ENCODE measurements at regions not wholly inside any gene's neighbourhood (a gene's known extent, or its start where the extent isn't known, plus 50 kb on each side); places are given as distances from the start of the nearest gene placed in this dataset.
"Not testable (repeated sequence)": the region's sequence is repeated elsewhere in the genome, so short reads cannot be mapped to it uniquely, and the experiment has no call there.

DNA sequence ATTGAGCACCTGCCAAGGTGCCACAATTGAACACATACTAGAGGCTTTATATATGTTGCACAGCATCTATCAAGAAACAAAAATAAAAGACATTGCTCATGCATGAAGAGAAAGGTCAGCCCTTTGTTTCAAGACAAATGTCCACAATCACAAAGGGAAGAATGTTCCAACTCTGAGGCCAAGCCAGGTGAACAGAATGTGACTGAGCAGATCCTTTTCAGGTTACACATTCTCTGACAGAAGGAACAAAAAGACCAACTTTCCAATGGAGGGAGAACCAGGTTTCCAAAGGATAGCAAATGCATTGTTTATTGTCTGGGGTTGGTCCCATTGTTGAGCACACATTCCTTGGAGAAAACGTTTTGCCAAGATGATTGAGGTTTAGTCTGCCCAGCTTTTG is 50.2 kb upstream of the FAM174B start:
- no peak for DNase-seq (ENCODE audit: low spot score)

DNA sequence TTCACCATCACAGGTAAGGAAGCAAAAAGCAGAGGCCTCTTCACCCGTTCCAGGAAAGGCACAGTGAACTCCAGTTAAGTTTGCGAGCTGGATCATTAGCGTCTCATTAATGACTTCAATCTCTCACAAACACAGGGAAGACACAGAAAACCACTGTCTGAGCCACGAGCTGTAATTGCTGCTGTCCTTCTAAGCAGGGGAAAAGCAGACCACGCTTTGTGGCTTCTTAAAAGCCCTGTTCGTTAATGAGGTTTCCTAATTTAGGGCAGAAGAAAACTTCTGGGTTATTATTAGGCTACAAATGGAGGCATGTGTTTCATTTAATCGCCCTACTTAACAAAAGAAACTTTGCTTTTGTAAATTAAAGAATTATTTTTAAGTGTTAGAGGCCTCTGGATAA is 50.6 kb upstream of the FAM174B start:
- no peak for DNase-seq (ENCODE audit: low spot score)

DNA sequence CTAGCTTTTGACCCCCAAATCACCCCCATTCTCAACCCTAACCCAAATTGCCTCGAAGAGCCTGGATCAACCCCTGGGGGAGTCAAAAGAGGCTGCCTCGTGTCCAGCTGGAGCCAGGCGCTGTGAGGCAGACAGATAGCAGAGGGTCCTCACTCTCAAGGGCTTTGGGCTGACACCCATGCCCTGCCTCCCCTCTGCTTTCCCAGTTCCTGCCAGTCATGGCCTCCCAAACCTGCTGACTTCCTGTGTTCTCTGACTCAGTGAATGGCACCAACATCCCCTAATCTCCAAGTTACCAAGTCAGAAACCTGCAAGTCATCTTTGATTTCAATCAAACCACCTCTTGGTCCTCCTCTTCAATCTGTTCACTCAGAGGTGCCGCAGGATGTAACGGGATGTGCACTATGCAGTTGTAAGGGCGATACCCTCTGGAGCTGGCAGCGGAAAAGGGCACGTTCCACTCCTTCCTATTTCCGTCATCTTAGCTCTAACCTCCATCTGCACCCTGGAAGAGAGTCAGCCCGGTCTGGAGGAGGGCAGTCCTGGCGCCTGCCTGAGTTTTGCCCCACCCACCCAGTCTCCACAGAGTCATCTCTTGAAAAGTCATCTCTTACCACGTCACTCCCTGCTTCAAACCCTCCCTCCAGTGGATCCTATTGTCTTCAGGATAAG is 52.4 kb upstream of the FAM174B start:
- no peak for DNase-seq (ENCODE audit: low spot score)

DNA sequence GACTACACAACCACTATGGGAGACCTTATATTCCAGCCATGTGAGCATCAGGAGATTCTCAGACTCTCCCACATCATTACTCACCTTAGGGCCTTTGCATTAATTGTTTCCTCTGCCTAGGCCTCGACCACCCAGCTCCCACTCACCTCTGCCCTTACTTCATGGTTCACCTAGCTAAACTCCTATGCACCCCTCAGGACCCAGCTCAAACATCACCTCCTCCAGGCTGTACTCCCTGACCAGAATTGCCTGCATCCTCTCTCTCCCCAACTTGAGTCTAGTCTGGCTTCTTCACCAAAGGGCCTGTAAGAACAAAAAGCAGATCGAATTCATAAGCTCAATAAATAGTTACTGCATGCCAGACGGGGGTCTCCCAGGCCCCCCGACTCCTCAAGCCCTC is 53.1 kb upstream of the FAM174B start:
- no peak for DNase-seq (ENCODE audit: low spot score)

DNA sequence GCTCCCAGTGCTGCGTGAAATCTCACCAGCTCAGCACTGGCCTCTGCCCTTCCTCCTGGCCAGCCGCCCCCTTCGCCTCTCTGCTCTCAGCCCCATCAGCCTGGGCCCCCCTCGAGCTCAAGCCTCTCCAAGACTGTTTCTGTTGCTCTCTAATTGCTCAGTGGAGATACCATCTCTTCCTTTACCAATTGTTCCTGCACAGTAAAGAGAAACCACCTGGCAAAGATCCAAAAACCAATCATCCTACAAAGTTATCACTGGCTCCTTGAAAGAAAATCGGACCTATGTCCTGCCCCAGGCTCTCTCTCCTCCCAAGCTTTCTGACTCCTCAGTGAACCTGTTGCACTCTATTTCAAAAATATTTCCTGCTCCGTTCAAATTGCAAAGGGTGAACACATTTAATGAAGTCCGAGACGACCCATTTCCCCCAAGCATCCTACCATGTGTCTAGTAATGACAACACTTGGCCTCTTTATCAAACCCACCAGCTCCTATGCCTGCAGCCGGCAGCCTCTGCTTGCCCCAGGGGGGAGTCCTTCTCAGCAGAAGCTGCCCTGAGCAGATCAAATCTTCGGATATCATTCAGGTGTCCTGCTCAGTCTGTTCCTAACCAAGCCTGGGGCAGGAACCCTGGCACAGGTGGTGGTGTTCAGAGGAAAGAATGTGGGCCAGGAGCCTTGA is 53.7 kb upstream of the FAM174B start:
- no peak for DNase-seq (ENCODE audit: low spot score)

DNA sequence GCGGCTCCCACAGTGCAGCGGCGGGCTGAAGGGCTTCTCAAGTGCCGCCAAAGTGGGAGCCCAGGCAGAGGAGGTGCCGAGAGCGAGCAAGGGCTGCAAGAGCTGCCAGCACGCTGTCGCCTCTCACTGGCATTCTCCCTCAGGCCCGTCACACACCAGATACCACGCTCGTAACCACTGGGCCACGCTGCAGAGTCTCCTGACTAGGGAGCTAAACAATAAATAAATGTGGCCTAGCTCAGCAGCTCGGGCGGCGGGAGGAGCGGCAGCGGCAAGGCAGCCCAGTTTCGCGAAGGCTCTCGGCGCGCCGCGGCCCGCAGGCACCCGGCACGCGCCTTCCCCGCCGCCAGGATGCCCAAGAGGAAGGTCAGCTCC is 55.9 kb upstream of the FAM174B start:
- no peak for DNase-seq (ENCODE audit: low spot score)

DNA sequence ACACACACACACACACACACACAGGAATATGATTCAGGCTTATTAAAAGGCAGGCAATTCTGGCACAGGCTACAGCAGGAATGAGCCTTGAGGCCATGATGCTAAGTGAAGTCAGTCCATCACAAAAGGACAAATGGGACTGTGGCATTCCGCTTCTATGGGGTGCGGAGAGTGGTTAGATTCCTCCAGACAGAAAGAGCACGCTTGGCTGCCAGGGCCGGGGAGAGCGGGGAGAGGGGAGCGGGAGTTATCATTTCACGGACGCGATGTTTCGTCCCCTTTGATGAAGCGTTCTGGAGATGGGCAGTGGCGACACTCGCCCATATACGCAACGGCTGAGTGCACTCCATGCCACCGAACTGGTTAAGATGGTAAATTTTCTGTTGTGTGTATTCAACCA is 58.5 kb upstream of the FAM174B start:
- peak; percentile 47 for DNase-seq (ENCODE audit: low spot score)

DNA sequence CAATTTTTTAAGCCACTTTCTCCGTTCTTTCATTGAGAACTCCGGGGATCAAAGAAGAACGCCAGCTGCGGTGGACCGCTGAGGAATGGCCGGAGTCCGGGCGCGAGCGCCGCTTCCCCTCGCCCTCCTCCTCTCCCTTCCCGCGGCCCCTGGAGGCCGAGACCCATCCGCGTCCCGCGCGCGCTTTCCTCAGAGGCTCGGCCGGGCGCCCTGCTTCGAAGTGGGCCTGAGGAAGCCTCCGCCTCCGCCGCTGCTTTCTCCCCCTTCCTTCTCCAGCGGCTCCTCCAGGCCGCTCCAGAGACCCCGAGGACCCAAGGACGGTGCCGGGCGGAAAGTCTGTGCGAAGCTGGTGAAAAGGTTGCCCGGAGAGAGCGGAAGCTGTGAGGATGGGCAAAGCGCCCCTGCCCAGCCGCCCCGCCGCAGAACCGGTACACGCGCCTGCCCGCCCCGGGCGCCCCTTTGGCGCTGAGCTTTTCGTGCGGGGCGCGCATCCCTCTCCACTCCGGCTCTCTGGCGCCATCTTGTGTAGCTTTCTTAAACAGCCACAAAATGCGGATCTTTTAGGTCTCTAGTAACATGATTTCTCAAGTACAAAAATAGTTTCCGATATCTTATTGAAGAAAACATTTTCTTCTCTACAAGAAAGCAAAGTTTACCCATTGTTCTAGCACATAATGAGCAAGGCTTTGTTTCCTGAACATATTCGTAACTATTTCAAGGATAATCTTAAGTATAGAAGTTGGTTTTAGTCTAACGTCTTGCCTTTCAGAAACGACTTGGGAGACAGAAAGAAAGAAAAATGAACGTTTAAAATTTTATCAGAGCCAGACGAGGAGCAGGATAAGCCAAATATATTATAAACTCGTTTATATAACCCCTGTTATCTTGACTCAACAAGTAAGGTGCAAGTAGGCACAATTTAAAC is 59.2 kb upstream of the FAM174B start:
- DNase-seq (ENCODE audit: low spot score): peak; percentile 76

DNA sequence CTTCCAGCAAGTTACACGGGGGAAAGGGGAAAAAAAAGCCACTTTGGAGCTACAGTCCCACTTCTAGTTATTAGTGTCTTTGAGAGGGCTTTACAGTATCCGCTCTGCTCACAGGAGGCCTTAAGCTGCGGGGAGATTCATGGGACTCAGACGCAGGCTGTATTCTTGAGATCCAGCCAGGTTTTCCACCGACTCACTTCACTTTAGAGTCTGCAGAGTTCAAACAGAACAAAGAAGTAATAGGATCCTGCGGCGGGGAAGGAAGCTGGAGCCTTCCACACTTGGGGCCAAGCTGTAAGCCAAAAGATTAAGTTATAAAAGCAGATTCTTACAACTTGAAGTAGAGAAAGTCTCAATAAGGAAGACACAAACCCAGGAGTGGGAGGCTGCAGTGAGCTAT is 60.2 kb upstream of the FAM174B start:
- DNase-seq (ENCODE audit: low spot score): no peak

DNA sequence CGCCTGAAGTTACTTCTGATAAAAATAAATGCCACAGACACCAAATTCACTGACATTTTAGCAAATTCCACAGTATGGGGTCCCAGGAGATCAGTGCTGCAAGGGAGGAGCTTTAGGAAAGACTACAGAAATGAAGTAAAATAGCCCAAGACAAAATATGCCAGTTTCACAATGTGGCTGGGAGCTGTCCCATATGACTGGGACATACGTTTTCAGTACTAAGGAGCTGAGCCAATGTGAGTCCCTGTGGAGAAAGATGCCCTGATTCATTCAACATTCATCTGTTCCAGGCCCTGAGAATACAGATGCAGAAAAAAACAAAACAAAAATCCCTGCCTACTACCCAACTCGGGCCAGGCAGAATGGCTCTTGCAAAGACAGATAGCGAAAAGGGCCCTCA is 63.4 kb upstream of the FAM174B start:
- DNase-seq (ENCODE audit: low spot score): no peak

DNA sequence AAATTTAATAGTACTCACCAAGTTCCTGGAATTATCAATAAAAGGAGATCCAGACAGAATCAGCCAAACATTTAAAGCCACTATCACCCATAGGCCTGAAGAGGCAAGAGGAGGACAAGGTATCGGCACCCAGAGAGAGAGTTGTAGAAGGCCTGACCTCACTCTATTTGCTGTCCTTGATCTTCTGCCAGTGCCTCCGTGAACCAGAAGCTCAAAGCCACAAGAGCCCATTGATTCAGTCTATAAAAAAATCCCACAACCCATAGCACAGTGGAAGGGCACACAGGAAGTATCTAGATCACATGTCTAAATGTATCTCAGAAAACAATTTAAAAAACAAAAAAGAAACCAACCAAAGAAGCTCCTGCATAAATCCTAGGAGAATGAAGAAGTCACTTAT is 68.6 kb upstream of the FAM174B start:
- no peak for DNase-seq (ENCODE audit: low spot score)

DNA sequence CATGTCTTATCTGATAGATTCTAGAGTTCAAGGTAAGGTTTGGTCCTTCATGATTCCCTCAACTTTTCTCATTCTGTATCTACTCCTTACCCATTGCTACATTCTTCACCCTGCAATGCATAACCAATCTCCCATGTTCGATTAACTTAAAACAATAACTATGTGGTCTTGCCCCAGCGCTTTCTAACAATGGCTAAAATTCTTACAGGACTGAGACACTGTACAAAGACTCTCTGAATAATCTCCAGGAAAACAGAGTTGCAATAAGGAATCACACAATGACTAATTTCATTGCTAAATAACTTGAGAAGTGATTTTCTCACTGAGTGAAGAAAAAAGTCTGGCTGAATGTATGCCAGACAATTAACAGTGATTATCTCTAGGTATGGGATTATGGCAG is 69.6 kb upstream of the FAM174B start:
- DNase-seq (ENCODE audit: low spot score): no peak

DNA sequence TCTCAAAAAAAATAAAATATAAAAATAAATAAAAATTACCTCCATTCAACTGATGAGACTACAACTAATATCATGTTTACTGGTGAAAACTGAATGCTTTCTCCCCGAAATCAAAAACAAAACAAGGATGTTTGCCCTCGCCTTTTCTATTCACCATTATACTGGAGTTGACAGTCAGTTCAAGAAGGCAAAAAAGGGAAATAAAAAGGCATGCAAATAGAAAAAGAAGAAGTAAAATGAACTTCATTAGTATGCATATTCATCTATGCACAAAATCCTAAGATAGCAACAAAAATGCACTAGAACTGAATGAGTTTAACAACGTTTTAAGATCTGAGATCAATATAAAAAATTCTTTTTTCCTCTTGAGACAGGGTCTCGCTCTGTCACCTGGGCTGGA is 72.7 kb upstream of the FAM174B start:
- no peak for DNase-seq (ENCODE audit: low spot score)

DNA sequence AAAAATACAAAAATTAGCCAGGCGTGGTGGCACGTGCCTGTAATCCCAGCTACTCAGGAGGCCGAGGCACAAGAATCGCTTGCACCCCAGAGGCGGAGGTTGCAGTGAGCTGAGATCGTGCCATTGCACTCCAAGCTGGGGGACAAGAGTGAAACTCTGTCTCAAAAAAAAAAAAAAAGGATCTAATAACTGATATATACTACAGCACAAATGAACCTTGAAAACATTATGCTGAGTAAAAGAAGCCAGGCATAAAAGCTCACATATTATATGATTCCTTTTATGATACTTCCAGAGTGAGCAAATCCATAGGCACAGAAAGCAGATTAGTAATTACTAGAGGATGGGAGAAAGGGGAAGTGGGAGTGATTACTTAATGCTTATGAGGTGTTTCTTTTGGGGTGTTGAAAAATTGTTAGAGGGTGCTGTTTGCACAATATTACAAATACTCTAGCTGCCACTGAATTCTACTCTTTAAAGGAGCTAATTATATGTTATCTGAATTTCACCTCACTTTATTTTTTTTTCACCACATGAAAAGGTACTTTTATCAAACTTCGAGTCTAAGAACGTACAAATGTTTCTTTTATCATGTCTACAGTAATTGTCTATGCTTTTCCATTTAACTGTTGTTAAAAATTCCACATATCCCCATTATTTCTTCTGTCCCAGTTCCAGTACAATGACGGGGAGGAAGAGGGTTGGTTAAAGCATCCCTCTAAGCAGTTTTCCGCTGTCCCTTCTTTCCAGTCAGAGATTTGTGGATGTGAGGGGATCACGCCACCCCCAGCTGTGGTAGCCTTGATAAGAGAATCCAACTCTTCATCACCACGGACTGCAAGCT is 77.7 kb upstream of the FAM174B start:
- no peak for DNase-seq (ENCODE audit: low spot score)

DNA sequence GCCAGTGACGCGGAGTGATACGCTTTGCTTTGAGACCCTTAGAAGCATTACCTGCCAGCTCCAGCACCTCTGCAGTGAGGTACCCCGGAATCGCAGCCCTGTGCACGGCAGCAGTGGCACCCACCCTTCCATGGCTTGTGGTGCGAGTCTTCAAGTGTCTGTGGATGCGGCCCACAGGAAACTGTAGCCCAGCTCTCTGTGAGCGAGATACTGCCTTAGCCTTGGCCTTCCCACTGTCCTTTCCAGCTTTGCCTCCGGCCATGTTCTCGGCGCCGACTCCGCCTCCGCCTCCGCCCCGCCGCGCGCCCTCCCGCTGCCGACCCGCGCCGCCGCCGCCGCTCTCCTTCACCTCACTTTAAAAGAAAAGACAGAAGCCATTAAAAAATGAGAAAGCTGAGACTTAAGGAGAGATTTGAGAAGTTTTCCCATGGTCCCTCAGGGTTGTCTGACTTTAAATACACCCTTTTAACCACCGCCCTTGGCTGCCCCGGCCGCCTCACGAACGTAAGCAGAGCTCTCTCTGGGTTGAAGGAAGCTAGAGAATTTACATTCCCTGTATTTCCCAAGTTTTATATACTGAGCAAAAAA is 78.5 kb upstream of the FAM174B start:
- DNase-seq (ENCODE audit: low spot score): peak; percentile 41

DNA sequence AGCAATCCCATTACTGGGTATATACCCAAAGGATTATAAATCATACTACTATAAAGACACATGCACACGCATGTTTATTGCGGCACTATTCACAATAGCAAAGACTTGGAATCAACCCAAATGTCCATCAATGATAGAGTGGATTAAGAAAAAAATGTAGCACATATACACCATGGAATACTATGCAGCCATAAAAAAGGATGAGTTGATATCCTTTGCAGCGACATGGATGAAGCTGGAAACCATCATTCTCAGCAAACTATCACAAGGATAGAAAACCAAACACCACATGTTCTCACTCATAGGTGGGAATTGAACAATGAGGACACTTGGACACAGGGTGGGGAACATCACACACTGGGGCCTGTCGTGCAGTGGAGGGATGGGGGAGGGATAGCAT is 83.7 kb upstream of the FAM174B start:
- DNase-seq (ENCODE audit: low spot score): not testable (repeated sequence)

DNA sequence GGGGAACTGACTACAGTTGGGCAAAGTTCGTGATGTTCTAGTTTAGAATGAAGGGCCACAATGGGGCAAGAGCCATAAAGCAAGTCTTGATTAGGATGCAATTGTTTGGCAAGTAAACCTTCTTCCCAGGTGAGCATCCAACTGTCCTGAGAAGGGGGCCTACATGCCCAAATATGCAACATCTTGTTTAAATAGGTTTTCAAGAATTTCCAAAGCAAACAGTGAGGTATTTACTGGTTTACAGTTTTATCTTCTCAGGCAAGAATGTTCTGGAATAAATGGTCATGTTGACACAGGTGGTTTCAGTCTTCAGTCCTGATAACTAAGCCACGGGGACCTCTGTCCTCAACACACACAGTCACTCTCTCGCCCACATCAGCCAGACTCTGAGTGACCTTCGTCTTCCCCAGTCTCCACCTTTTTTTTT is 90.3 kb upstream of the FAM174B start:
- DNase-seq (ENCODE audit: low spot score): no peak

DNA sequence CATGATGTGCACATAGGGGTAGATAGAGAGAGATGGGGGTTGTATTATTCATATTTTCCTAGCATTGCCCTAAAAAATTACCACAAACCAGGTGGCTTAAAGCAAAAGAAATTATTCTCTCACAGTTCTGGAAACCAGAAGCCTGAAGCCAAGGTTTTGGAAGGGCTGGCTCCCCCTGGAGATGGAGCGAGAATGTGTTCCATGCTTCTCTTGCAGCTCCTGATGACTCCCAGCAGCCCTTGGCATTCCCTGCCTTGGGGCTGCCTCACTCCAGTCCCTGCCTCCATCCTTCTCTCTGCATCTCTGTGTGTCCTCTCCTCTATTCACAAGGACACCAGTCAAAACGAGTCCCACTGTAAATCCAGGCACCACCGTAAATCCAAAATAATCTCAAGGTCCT is 91.5 kb upstream of the FAM174B start:
- no peak for DNase-seq (ENCODE audit: low spot score)

DNA sequence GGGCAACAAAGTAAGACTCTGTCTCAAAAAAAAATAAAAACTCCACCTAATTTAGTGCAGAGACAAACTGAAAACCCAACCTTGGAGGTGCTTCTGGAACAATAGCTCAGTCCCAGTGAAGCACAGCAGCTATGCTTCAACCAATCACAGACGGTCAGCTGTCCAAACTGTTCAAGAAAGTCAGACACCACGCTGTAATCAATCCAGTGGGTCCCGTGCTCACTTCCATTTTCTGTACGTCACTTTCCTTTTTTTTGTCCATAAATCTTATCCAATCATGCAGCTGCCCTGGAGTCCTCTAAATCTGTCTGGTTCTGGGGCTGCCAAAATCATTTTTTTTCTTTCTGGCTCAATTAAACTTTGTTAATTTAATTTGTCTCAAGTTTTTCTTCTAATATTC is 93.6 kb upstream of the FAM174B start:
- DNase-seq (ENCODE audit: low spot score): no peak

DNA sequence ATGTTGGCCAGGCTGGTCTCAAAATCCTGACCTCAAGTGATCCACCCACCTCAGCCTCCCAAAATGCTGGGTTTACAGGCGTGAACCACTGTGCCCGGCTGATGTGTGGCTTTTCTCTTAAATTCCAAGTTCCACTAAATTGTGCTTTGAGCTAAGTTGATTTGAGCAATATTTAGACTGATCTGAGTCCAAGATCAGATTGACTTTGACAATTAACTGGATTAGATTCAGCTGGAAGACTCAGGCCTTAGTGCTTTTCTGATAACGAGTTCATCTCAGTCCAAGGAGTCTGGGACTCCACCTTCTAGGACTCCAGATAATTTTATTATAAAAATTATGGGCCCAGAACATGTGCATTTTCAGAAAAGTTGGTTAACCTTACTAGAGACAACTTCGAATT is 94.4 kb upstream of the FAM174B start:
- no peak for DNase-seq (ENCODE audit: low spot score)

DNA sequence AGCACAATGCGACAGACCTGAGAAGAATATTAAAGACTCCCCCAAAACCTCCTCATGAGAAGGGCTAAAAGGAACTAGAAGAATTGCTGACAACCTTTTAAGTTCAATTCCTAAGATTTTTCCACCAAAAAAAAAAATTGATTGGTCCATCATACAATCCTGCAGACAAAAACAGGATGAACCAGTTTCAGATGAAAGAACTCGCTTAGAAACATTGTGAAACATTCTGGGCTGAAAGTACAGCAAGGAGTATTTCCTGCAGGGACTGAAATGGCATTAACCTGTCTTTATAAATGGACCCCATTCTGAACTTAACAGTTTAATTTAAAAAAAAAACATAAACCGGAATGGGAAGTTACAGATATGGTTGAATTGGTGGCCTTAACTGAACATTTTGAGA is 96.0 kb upstream of the FAM174B start:
- DNase-seq (ENCODE audit: low spot score): no peak

DNA sequence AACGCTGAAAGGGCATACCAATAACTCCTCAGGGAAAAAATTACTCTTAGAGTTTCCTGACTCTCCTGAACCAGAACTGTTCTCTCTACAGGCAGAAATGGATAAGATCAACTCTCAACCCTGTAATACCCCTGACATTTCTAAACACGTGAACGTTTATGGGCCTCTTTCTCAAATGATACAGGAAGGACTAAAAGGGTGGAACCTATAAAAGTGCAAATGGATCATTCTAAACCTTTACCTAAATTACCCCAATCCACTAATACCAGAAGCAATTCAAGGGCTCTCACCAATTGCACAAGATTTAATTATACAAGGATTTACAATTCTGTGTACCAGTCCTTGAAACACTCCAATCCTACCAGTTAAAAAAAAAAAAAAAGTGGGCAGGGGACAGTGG is 98.0 kb upstream of the FAM174B start:
- no peak for DNase-seq (ENCODE audit: low spot score)

Measured in cerebellar cortex (tissue), 1 donor.